Skeletal muscle satellite cell (primary cell): ENCODE measurements at regions not wholly inside any gene's neighbourhood (a gene's known extent, or its start where the extent isn't known, plus 50 kb on each side); places are given as distances from the start of the nearest gene placed in this dataset.
"Not testable (repeated sequence)": the region's sequence is repeated elsewhere in the genome, so short reads cannot be mapped to it uniquely, and the experiment has no call there.

Experiments used
- H3K27me3 ChIP-seq: 2 replicates; pipeline ENCODE4 v1.7.0; 2013; ENCODE audit warnings: low read length; ENCODE audit not compliant: control insufficient read depth, insufficient read depth
- H3K36me3 ChIP-seq: 2 replicates; pipeline ENCODE4 v1.7.0; 2013; ENCODE audit warnings: mild to moderate bottlenecking, control low read depth, low read length; ENCODE audit not compliant: insufficient read depth
- H3K4me1 ChIP-seq: 2 replicates; pipeline ENCODE4 v1.7.0; 2013; ENCODE audit warnings: low read length; ENCODE audit not compliant: control insufficient read depth, insufficient read depth
- H3K4me2 ChIP-seq: 2 replicates; pipeline ENCODE4 v1.7.0; 2013; ENCODE audit warnings: mild to moderate bottlenecking, low read length
- H3K4me3 ChIP-seq: 2 replicates; pipeline ENCODE4 v1.7.0; 2013; ENCODE audit warnings: low read length
- H3K9ac ChIP-seq: 2 replicates; pipeline ENCODE4 v1.7.0; 2013; ENCODE audit warnings: mild to moderate bottlenecking, low read depth, low read length, moderate library complexity
- H3K9me3 ChIP-seq: replicated peaks from 2 replicates; pipeline ENCODE4 v1.7.0; 2013; ENCODE audit warnings: mild to moderate bottlenecking, control low read depth, low read length

DNA sequence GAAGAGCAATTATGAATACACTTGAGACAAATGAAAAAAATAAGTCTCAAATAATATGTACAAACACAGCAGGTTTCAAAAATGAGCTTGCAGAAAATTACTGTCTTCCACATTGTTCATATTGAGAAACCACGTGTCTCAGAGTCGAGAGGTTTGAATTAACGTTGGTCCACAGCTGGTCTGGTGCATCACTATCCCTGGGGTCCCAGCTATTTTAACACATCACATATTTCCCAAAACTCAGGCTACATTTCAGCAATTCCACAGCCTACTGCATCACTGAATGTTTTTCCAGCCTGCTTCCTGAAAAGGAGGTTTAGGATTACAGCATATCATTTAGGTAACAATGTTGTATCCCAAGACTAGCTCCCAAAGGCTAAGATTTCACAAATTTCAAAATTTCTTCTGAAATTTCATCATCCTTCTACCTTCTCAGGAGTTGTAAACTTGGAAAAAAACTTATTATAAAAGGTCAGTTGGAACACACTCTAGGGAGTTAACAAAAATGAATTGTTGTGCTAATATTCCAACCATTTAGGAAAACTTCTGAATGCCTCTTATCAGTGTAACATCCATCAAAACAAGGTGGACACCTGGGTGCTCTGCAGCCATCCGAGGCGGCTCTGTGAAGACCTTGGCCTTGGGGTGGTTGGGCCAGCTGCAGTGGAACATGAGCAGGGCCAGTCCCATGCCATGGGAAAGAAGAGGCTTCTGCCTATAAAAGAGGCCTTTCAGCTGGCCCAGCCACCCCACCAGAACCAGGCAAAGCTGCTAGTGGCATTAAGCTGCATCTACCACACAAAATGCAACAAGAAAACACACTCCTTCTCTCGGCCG, 198.1 kb upstream of the RBBP8 start:
- Histone ChIP-seq H3K4me2 (no peak overlapping the region), H3K9me3 (no peaks in the 10 kb centered on the region), H3K4me1 (no peaks in the 10 kb centered on the region), H3K36me3 (no peaks in the 10 kb centered on the region), H3K27me3 (peaks cover 11% of the 10 kb centered on the region), H3K9ac (no peak overlapping the region), H3K4me3 (no peak overlapping the region)

DNA sequence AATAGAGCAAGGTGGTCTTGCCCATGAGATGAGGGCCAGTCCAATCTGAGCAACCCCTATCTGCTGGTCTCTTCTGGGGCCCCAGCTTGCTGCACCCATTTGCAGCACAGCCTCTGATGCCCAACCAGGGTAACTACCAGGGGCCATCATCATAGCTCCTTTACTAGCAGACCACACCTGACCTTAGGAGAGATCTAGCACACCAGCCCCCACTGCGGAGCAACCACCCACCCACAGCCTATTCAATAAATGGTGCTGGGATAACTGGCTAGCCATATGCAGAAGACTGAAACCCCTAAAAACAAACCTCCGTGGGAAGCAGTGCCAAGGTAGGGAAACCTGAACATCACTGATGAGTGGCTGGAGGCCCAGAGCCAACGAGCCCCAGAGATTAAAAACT, 196.1 kb upstream of the RBBP8 start:
- H3K27me3 ChIP-seq = peaks cover 11% of the 10 kb centered on the region
- no peak overlapping the region for H3K4me3 ChIP-seq
- no peak overlapping the region for H3K4me2 ChIP-seq
- no peak overlapping the region for H3K9ac ChIP-seq
- no peaks in the 10 kb centered on the region for H3K36me3 ChIP-seq
- H3K4me1 ChIP-seq = no peaks in the 10 kb centered on the region
- H3K9me3 ChIP-seq = no peaks in the 10 kb centered on the region

DNA sequence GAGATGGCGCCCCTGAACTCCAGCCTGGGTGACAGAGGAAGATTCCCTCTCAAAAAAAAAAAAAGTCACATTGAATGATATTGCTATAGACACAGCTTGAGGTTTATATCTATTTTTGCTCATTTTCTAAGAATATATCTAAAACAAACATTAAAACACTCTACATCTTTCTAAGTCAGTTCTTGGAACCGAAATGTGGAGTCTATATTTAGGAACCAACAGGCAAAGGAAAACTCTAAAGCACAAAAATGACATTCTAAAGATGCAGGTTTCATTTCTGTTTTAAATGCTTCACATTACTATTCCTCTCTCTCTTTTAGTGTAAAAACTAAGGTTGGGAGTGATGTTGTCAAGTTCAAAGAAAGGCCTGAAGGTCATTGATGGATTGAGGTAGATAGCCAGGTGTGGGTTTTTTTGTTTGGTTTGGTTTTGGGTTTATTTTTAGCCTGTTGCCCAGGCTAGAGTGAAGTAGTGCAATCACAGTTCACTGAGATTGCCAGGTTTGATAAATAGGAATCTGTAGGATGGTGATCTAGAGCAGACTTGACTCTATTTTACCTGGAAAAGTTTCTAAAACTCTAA, 194.0 kb upstream of the RBBP8 start:
- Histone ChIP-seq H3K9ac (no peak overlapping the region), H3K4me3 (no peak overlapping the region), H3K36me3 (no peaks in the 10 kb centered on the region), H3K27me3 (peaks cover 5% of the 10 kb centered on the region), H3K4me2 (no peak overlapping the region), H3K4me1 (no peaks in the 10 kb centered on the region), H3K9me3 (no peaks in the 10 kb centered on the region)

DNA sequence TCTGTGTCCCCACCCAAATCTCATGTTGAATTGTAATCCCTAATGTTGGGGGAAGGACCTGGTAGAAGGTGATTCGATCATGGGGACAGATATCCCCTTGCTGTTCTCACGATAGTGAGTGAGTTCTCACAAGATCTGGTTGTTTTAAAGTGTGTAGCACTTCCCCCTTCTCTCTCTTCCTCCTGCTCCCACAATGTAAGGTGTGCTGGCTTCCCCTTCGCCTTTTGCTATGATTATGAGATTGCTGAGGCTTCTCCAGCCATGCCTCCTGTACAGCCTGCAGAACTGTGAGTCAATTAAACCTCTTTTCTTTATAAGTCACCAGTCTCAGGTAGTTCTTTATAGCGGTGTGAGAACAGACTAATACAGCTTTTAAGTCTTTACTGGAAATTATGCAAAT, 193.3 kb upstream of the RBBP8 start:
- H3K9ac ChIP-seq = no peak overlapping the region
- peaks cover 4% of the 10 kb centered on the region for H3K27me3 ChIP-seq
- H3K4me3 ChIP-seq = no peak overlapping the region
- H3K36me3 ChIP-seq = no peaks in the 10 kb centered on the region
- no peak overlapping the region for H3K4me2 ChIP-seq
- H3K4me1 ChIP-seq = no peaks in the 10 kb centered on the region
- no peaks in the 10 kb centered on the region for H3K9me3 ChIP-seq

DNA sequence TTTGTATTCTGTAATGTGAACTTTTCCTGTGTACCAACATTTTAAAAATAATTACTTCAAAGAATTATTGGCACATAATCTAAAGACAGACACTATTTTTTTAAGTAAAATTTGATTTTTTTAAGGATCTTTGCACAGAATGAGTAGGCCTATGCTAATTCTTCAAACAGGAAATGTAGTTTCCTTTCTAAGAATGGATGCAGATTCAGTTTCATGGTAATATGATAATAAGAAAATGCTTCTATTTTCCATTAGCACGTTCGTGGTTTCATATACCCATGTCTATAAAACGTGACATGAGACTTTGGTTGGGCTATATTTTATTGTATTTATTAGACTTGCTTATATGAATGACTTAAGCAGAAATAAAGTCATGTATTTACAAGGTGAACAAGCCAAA, 191.8 kb upstream of the RBBP8 start:
- Histone ChIP-seq H3K4me1 (no peaks in the 10 kb centered on the region), H3K9me3 (no peaks in the 10 kb centered on the region), H3K36me3 (no peaks in the 10 kb centered on the region), H3K27me3 (no peaks in the 10 kb centered on the region), H3K4me3 (no peak overlapping the region), H3K4me2 (no peak overlapping the region), H3K9ac (no peak overlapping the region)

DNA sequence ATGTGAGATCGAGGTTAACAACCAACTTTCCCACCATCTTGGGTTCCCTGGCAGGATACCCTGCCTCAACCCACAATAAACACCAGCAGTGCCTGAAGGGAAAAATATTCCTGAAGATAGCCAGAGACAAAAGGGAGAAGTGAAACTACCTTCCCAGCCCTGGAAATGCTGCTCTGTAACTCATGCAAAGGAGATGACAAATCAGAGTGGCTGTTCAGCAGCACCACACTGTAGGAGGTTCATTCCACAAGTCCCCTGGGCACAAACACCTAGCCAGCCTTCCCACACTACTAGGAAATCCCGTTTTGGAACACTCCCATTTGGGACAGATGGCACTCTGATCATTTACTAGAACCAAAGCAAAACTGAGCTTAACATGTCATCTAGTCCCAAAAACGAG, 190.7 kb upstream of the RBBP8 start:
- Histone ChIP-seq H3K4me2 (no peak overlapping the region), H3K4me3 (no peak overlapping the region), H3K9me3 (no peaks in the 10 kb centered on the region), H3K9ac (no peak overlapping the region), H3K27me3 (no peaks in the 10 kb centered on the region), H3K4me1 (no peaks in the 10 kb centered on the region), H3K36me3 (no peaks in the 10 kb centered on the region)

DNA sequence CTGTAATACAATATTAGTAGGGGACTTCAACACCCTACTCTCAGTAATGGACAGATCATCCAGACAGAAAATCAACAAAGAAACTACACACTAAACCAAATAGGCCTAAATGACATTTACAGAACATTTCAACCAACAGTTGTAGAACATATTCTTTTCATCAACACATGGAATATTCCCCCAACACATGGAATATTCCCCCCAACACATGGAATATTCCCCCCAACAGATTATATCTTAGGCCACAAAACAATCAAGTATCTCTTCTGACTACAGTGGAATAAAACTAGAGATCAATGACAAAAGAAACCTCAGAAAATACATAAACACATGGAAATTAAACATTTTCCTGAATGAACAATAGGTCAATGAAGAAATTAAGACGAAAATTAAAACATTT, 187.2 kb upstream of the RBBP8 start:
- Histone ChIP-seq H3K36me3 (no peaks in the 10 kb centered on the region), H3K9me3 (no peaks in the 10 kb centered on the region), H3K27me3 (no peaks in the 10 kb centered on the region), H3K4me1 (no peaks in the 10 kb centered on the region), H3K4me3 (no peak overlapping the region), H3K9ac (no peak overlapping the region), H3K4me2 (no peak overlapping the region)

DNA sequence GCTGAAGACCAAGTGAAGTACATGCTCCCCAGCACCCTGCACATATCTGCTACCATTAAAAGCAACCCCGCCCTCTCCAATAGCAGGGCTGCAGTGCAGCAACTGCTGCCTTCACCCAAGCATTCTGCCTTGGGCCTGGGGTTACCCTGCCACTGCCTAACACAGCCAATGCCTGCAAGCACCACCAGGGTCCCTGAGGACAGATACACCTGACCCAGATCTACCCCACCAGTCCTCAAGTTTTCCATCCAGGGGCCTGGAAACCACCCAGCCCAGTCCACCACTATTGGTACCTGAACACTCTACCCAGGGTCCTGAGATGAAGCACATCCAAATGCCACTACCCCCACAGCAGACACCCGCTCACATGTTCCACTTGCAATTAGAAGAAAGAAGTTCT, 181.1 kb upstream of the RBBP8 start:
- H3K9me3 ChIP-seq = no peaks in the 10 kb centered on the region
- H3K36me3 ChIP-seq = no peaks in the 10 kb centered on the region
- H3K4me2 ChIP-seq = no peak overlapping the region
- no peak overlapping the region for H3K9ac ChIP-seq
- H3K4me1 ChIP-seq = no peaks in the 10 kb centered on the region
- no peaks in the 10 kb centered on the region for H3K27me3 ChIP-seq
- no peak overlapping the region for H3K4me3 ChIP-seq

DNA sequence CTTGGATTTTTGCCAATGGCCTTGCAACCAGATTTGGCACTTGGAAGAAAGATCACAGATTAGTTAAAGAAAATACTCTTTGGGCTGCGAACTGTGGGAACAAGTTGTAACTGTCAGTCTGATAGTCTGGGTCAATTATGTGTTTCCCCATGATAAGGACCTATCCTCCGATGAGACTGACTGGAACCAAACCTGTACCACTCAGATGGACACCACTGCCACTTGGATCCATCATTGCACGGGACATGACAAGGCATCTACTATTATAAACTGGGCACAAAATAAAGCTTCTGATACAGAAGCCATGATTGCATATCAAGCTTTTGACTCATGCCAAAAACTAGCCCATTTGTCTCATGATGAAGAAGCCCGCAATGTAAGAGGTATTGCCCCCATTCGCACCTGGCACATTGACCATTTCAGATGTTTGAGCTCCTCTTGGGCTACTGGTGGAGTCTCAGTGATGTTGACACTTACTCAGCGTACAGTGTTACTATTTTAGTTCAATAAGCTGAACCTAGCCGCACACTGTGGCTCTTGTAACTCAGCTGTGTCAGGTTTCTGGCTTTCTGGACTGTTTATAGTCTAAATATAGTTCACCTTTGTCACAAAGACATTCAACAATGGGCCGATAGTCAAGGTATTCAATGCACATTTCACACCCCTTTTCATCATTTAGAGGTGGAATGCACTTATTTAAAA, 179.8 kb upstream of the RBBP8 start:
- H3K4me1 ChIP-seq = no peaks in the 10 kb centered on the region
- H3K4me2 ChIP-seq = no peak overlapping the region
- H3K4me3 ChIP-seq = no peak overlapping the region
- H3K27me3 ChIP-seq = no peaks in the 10 kb centered on the region
- H3K9ac ChIP-seq = no peak overlapping the region
- no peaks in the 10 kb centered on the region for H3K9me3 ChIP-seq
- H3K36me3 ChIP-seq = no peaks in the 10 kb centered on the region

DNA sequence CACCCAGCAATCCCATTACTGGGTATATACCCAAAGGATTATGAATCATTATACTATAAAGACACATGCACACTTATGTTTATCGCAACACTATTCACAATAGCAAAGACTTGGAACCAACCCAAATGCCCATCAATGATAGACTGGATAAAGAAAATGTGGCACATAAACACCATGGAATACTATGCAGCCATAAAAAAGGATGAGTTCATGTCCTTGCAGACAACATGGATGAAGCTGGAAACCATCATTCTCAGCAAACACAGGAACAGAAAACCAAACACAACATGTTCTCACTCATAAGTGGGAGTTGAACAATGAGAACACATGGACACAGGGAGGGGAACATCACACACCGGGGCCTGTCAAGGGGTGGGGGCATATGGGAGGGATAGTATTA, 169.1 kb upstream of the RBBP8 start:
- not testable (repeated sequence) for H3K9ac ChIP-seq, H3K4me2 ChIP-seq, H3K4me3 ChIP-seq, H3K9me3 ChIP-seq, H3K36me3 ChIP-seq, H3K4me1 ChIP-seq, H3K27me3 ChIP-seq

DNA sequence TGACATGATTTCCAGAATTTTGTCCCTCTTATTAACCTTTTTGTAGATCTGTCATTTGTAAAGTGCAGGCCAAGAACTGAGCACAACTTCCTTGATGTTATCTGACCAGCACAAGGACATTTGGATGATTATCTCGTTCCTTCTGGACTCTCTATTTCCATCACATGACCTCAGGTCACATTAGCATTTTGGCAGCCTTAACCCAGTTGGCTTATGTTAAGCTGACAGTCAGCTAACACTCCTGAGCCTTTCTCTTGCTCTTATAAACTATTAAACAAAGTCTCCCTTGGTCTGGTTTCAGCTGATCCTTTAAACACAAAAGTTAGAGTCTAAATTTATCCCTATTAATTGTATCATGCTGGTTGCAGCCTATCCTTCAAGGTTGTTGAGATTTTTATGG, 167.2 kb upstream of the RBBP8 start:
- Histone ChIP-seq H3K27me3 (peaks cover 6% of the 10 kb centered on the region), H3K9me3 (no peaks in the 10 kb centered on the region), H3K4me2 (no peak overlapping the region), H3K9ac (no peak overlapping the region), H3K4me1 (no peaks in the 10 kb centered on the region), H3K4me3 (no peak overlapping the region), H3K36me3 (no peaks in the 10 kb centered on the region)
